GM18868 (cell line): ENCODE measurements at regions not wholly inside any gene's neighbourhood (a gene's known extent, or its start where the extent isn't known, plus 50 kb on each side); places are given as distances from the start of the nearest gene placed in this dataset.

ENCODE experiments used
- ATAC-seq: cut with Tn5 transposase; IDR thresholded peaks from one replicate; pipeline ENCODE4 v1.9.1; 2021; ENCODE audit warnings: mild to moderate bottlenecking, moderate library complexity; ENCODE audit not compliant: unreplicated experiment

GRCh38 chr15:29458361-29458760, 188.7 kb upstream of the NSMCE3 start:
- ATAC-seq, result no peak

GRCh38 chr15:29457729-29458128, 188.1 kb upstream of the NSMCE3 start:
- no peak for ATAC-seq

GRCh38 chr15:29456964-29457363, 187.3 kb upstream of the NSMCE3 start:
- no peak for ATAC-seq

GRCh38 chr15:29456255-29456654, 186.6 kb upstream of the NSMCE3 start:
- ATAC-seq, result no peak

- no peak for ATAC-seq
Observed at GRCh38 chr15:29455530-29455929, 185.9 kb upstream of the NSMCE3 start.

GRCh38 chr15:29455055-29455454, 185.4 kb upstream of the NSMCE3 start:
- ATAC-seq, result no peak

GRCh38 chr15:29454506-29454905, 184.9 kb upstream of the NSMCE3 start:
- ATAC-seq, result no peak

GRCh38 chr15:29452881-29453731, 183.5 kb upstream of the NSMCE3 start:
- ATAC-seq, result no peak

GRCh38 chr15:29451201-29451781, 181.7 kb upstream of the NSMCE3 start:
- ATAC-seq, result no peak

GRCh38 chr15:29449136-29449535, 179.5 kb upstream of the NSMCE3 start:
- ATAC-seq, result no peak

- no peak for ATAC-seq
Observed at GRCh38 chr15:29448320-29448719, 178.7 kb upstream of the NSMCE3 start.

- no peak for ATAC-seq
Observed at GRCh38 chr15:29446480-29446879, 176.9 kb upstream of the NSMCE3 start.

GRCh38 chr15:29442532-29442931, 172.9 kb upstream of the NSMCE3 start:
- no peak for ATAC-seq

- ATAC-seq, result no peak
Observed at GRCh38 chr15:29440541-29440940, 170.9 kb upstream of the NSMCE3 start.

GRCh38 chr15:29438703-29439055, 169.1 kb upstream of the NSMCE3 start:
- ATAC-seq, result no peak

GRCh38 chr15:29437888-29438702, 168.5 kb upstream of the NSMCE3 start:
- no peak for ATAC-seq

GRCh38 chr15:29435811-29436210, 166.2 kb upstream of the NSMCE3 start:
- ATAC-seq, result no peak

- no peak for ATAC-seq
Observed at GRCh38 chr15:29434280-29434679, 164.7 kb upstream of the NSMCE3 start.

- ATAC-seq, result no peak
Observed at GRCh38 chr15:29433507-29434248, 164.1 kb upstream of the NSMCE3 start.

- no peak for ATAC-seq
Observed at GRCh38 chr15:29433050-29433318, 163.4 kb upstream of the NSMCE3 start.
